ENCODE measurements at regions not wholly inside any gene's neighbourhood (a gene's known extent, or its start where the extent isn't known, plus 50 kb on each side); places are given as distances from the start of the nearest gene placed in this dataset.
A peak's percentile ranks its signal among the peaks of the same experiment; 100 is the strongest.

GRCh38 chr15:39106950-39107349 lies 473.9 kb upstream of the THBS1 start:
- DNase-seq (ENCODE audit: extremely low read depth, low read depth, low spot score) = no peak

GRCh38 chr15:39108021-39108420 lies 472.9 kb upstream of the THBS1 start:
- no peak for DNase-seq (ENCODE audit: extremely low read depth, low read depth, low spot score)

- DNase-seq (ENCODE audit: extremely low read depth, low read depth, low spot score) = no peak
These were observed 470.5 kb upstream of the THBS1 start for GRCh38 chr15:39110336-39110735.

GRCh38 chr15:39110746-39111145 lies 470.1 kb upstream of the THBS1 start:
- no peak for DNase-seq (ENCODE audit: extremely low read depth, low read depth, low spot score)

- no peak for DNase-seq (ENCODE audit: extremely low read depth, low read depth, low spot score)
These were observed 467.1 kb upstream of the THBS1 start for GRCh38 chr15:39113741-39114140.

- no peak for DNase-seq (ENCODE audit: extremely low read depth, low read depth, low spot score)
These were observed 466.0 kb upstream of the THBS1 start for GRCh38 chr15:39114690-39115378.

GRCh38 chr15:39115379-39116057 lies 465.4 kb upstream of the THBS1 start:
- no peak for DNase-seq (ENCODE audit: extremely low read depth, low read depth, low spot score)

- DNase-seq (ENCODE audit: extremely low read depth, low read depth, low spot score) = no peak
These were observed 462.4 kb upstream of the THBS1 start for GRCh38 chr15:39118510-39118909.

GRCh38 chr15:39124155-39124552 lies 456.7 kb upstream of the THBS1 start:
- DNase-seq (ENCODE audit: extremely low read depth, low read depth, low spot score) = no peak

- DNase-seq (ENCODE audit: extremely low read depth, low read depth, low spot score) = no peak
These were observed 456.2 kb upstream of the THBS1 start for GRCh38 chr15:39124553-39125171.

GRCh38 chr15:39125226-39125625 lies 455.7 kb upstream of the THBS1 start:
- no peak for DNase-seq (ENCODE audit: extremely low read depth, low read depth, low spot score)

- DNase-seq (ENCODE audit: extremely low read depth, low read depth, low spot score) = no peak
These were observed 455.0 kb upstream of the THBS1 start for GRCh38 chr15:39125904-39126303.

- DNase-seq (ENCODE audit: extremely low read depth, low read depth, low spot score) = no peak
These were observed 453.6 kb upstream of the THBS1 start for GRCh38 chr15:39127151-39127790.

GRCh38 chr15:39127925-39128617 lies 452.8 kb upstream of the THBS1 start:
- DNase-seq (ENCODE audit: extremely low read depth, low read depth, low spot score) = peak; percentile 99

- no peak for DNase-seq (ENCODE audit: extremely low read depth, low read depth, low spot score)
These were observed 452.1 kb upstream of the THBS1 start for GRCh38 chr15:39128746-39129145.

GRCh38 chr15:39130556-39131379 lies 450.1 kb upstream of the THBS1 start:
- DNase-seq (ENCODE audit: extremely low read depth, low read depth, low spot score) = no peak

GRCh38 chr15:39131609-39132008 lies 449.3 kb upstream of the THBS1 start:
- DNase-seq (ENCODE audit: extremely low read depth, low read depth, low spot score) = no peak

GRCh38 chr15:39132070-39132469 lies 448.8 kb upstream of the THBS1 start:
- DNase-seq (ENCODE audit: extremely low read depth, low read depth, low spot score) = no peak

- DNase-seq (ENCODE audit: extremely low read depth, low read depth, low spot score) = no peak
These were observed 447.8 kb upstream of the THBS1 start for GRCh38 chr15:39132954-39133600.

- DNase-seq (ENCODE audit: extremely low read depth, low read depth, low spot score) = no peak
These were observed 446.6 kb upstream of the THBS1 start for GRCh38 chr15:39134282-39134681.
